Parathyroid adenoma (tissue), 2 donors: ENCODE measurements at regions not wholly inside any gene's neighbourhood (a gene's known extent, or its start where the extent isn't known, plus 50 kb on each side); places are given as distances from the start of the nearest gene placed in this dataset.

Source experiments
- H2AFZ ChIP-seq: fragments of 300-600 bp; sonication (generic); one replicate; pipeline ENCODE4 v1.7.0; 2017; ENCODE audit warnings: antibody characterized with exemption, mild to moderate bottlenecking
- H3K27ac ChIP-seq: fragments of 300-600 bp; sonication (generic); one replicate; pipeline ENCODE4 v1.7.0; 2017
- H3K27me3 ChIP-seq: fragments of 300-600 bp; sonication (generic); one replicate; pipeline ENCODE4 v1.7.0; 2017; ENCODE audit warnings: low read length; ENCODE audit not compliant: control insufficient read depth, insufficient read depth
- H3K36me3 ChIP-seq: fragments of 300-600 bp; sonication (generic); one replicate; pipeline ENCODE4 v1.7.0; 2017; ENCODE audit warnings: low read length; ENCODE audit not compliant: control insufficient read depth, insufficient read depth
- H3K4me1 ChIP-seq: fragments of 300-600 bp; sonication (generic); one replicate; pipeline ENCODE4 v1.7.0; 2017; ENCODE audit warnings: control low read depth
- H3K4me2 ChIP-seq: fragments of 300-600 bp; sonication (generic); one replicate; pipeline ENCODE4 v1.7.0; 2017; ENCODE audit warnings: low read length
- H3K4me3 ChIP-seq: fragments of 300-600 bp; sonication (generic); one replicate; pipeline ENCODE4 v1.7.0; 2017; ENCODE audit warnings: low read depth, low read length
- H3K79me2 ChIP-seq: fragments of 300-600 bp; sonication (generic); one replicate; pipeline ENCODE4 v1.7.0; 2017; ENCODE audit warnings: control low read depth
- H3K9ac ChIP-seq: fragments of 300-600 bp; sonication (generic); one replicate; pipeline ENCODE4 v1.7.0; 2017; ENCODE audit warnings: mild to moderate bottlenecking
- H3K9me3 ChIP-seq: fragments of 300-600 bp; sonication (generic); one replicate; pipeline ENCODE4 v1.7.0; 2017; ENCODE audit warnings: low read length; ENCODE audit not compliant: control insufficient read depth
- CTCF ChIP-seq: fragments of 300-600 bp; sonication (generic); IDR thresholded peaks from one replicate; pipeline ENCODE4 v1.7.0; 2017; ENCODE audit warnings: antibody characterized with exemption, mild to moderate bottlenecking
- donor health status: primary hyperparathyroidism.

GRCh38 chr5:116738615-116739261, 164.1 kb upstream of the SEMA6A start:
- H3K9me3 ChIP-seq: no peaks in the 10 kb centered on the region
- H3K4me1 ChIP-seq: no peaks in the 10 kb centered on the region
- no peak for TF ChIP-seq CTCF
- H3K9ac ChIP-seq: no peak overlapping the region
- H3K4me3 ChIP-seq: no peak overlapping the region
- H3K36me3 ChIP-seq: no peaks in the 10 kb centered on the region
- no peak overlapping the region for H2AFZ ChIP-seq
- no peak overlapping the region for H3K27ac ChIP-seq
- H3K79me2 ChIP-seq: no peaks in the 10 kb centered on the region
- no peak overlapping the region for H3K4me2 ChIP-seq
- H3K27me3 ChIP-seq: no peaks in the 10 kb centered on the region

- H3K79me2 ChIP-seq: no peaks in the 10 kb centered on the region
- H3K27ac ChIP-seq: no peak overlapping the region
- H3K4me3 ChIP-seq: no peak overlapping the region
- H3K9ac ChIP-seq: no peak overlapping the region
- H3K36me3 ChIP-seq: no peaks in the 10 kb centered on the region
- no peaks in the 10 kb centered on the region for H3K4me1 ChIP-seq
- H3K4me2 ChIP-seq: no peak overlapping the region
- TF ChIP-seq CTCF: no peak
- H3K9me3 ChIP-seq: no peaks in the 10 kb centered on the region
- no peak overlapping the region for H2AFZ ChIP-seq
- H3K27me3 ChIP-seq: no peaks in the 10 kb centered on the region
Measured at GRCh38 chr5:116738239-116738614, 163.6 kb upstream of the SEMA6A start.

- no peak overlapping the region for H3K9ac ChIP-seq
- H3K4me1 ChIP-seq: no peaks in the 10 kb centered on the region
- no peak for TF ChIP-seq CTCF
Measured at GRCh38 chr5:116736671-116737070, 162.0 kb upstream of the SEMA6A start.

GRCh38 chr5:116733991-116734975, 159.7 kb upstream of the SEMA6A start:
- no peaks in the 10 kb centered on the region for H3K27me3 ChIP-seq
- no peaks in the 10 kb centered on the region for H3K9me3 ChIP-seq
- H3K9ac ChIP-seq: no peak overlapping the region
- no peak overlapping the region for H3K4me3 ChIP-seq
- no peak overlapping the region for H3K27ac ChIP-seq
- no peak overlapping the region for H2AFZ ChIP-seq
- TF ChIP-seq CTCF: no peak
- no peaks in the 10 kb centered on the region for H3K36me3 ChIP-seq
- H3K4me2 ChIP-seq: no peak overlapping the region
- no peaks in the 10 kb centered on the region for H3K79me2 ChIP-seq
- H3K4me1 ChIP-seq: no peaks in the 10 kb centered on the region

More at GRCh38 chr5:116736671-116737070, 162.0 kb upstream of the SEMA6A start:
- H2AFZ ChIP-seq: no peak overlapping the region
- no peaks in the 10 kb centered on the region for H3K79me2 ChIP-seq
- H3K4me3 ChIP-seq: no peak overlapping the region
- H3K36me3 ChIP-seq: no peaks in the 10 kb centered on the region
- H3K9me3 ChIP-seq: no peaks in the 10 kb centered on the region
- no peak overlapping the region for H3K4me2 ChIP-seq
- H3K27me3 ChIP-seq: no peaks in the 10 kb centered on the region
- no peak overlapping the region for H3K27ac ChIP-seq
